ENCODE measurements at regions not wholly inside any gene's neighbourhood (a gene's known extent, or its start where the extent isn't known, plus 50 kb on each side); places are given as distances from the start of the nearest gene placed in this dataset.
A peak's percentile ranks its signal among the peaks of the same experiment; 100 is the strongest.
"Not testable (repeated sequence)": the region's sequence is repeated elsewhere in the genome, so short reads cannot be mapped to it uniquely, and the experiment has no call there.

DNA sequence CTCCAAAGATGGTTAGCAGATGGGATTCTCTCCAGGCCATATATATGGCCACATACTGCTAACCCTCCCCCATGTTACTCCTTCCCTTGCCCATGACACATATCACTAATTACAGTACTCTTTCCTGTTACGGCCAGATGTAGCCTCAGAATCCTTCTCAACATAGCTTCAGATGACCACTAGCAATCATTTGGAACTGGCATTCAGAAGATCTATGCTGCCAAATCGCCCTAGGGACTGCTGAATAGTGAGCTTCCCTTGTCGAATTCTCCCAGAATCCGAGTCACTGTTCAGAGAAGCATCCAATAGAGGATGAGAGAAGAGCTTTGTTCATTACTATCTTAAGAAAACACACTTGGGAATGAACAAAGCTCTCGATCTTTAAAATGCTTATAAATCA lies 121.2 kb upstream of the TANK start:
- no peak for DNase-seq

DNA sequence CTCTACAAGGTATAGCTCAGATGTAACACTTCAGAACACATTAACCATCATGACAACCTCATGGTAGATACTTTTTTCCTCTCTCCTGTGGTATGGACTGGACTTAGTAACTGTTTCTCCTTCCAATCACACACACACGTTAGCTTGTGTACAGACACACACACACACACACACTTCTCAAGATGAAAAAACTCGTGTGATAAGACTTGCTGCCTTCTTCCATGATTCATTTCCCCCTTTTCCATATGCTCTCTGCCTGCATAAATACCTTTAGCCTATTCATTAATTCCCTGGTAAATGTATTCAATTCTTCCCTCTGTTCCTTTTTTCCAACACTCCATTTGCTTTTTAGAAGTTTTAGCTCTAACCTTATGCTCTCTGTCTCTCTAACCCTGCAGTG lies 118.9 kb upstream of the TANK start:
- no peak for DNase-seq

DNA sequence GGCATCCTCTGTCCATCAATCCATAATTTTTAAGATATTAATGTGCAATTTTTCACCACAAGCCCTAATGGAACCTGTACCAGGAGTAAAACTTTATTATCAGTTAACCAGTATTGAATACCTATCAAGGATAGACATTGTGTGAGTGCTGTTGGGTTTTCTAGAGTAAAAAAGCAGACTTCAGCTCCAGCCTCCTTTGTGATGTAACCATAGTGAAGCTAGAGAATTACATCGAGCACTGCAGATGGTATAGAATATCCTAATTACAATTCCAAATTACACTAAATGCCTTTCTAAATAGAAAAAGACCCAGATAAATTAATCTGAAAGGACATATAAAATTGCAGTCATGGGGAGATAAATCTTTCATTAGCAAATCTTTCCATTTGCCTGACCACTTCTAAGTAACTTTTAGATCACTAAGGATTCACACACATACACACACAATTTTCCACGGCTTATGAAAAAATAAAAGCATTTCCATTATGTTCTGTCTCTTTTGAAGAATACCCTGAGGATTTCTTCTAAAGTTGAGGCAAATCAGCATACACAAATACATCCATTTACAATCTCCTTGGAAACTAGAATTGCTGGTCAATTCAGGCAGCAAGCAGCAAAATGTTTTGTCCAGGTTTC lies 117.1 kb upstream of the TANK start:
- no peak for DNase-seq

DNA sequence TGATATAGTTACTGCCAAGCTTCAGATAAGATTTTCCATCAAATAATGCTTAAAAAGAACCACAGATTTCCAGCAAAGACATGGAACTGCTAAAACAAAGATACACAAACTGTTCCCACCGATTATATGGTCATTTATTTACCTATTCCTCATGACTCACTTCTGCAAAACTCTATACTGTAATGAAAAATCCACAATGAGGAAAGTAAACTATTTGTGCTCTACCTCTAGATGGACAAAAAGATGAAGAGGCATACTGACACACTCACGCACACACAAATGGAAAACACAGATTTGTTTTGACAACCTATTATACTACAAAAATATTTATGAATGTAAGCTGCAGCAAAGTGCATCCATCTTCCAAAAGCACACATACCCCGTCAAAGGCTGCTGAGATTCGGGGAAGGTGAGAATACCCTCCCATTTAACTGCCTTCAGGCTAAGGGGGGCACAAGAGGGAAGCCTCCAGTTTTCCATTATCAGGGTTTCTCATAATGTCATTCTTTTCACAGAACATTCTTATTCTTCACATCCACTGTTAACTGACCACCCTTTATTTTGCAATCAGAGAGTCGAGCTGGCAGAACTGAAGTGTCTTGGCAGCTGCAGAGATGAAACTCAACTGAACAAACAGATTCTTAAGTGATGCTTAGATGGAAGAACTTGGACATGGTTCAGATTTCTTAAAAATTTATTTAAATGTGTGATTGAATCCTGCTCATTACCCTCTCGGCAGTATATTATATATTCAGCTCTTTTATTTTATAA lies 115.9 kb upstream of the TANK start:
- DNase-seq: no peak

DNA sequence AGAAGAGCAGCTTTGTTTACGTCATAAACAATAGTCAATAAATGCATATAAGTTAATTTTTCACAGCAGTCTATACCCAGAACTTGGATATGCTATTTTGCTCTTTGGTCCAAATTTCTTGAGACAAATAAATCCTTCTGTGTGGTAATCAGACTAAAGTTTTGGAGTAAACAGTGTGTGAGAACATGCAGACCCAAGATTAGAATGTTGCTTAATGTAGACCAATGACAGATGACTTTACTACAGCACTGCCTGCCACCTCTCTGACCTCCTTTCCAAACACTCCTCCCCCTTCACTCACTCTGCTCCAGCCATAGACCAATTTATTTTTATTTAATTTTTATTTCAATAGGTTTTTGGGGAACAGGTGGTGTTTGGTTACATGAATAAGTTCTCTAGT lies 115.3 kb upstream of the TANK start:
- no peak for DNase-seq

GRCh38 chr2:161045726-161046125 lies 114.5 kb upstream of the TANK start:
- DNase-seq: no peak

- DNase-seq: no peak
These were observed 113.4 kb upstream of the TANK start for GRCh38 chr2:161046876-161047275.

DNA sequence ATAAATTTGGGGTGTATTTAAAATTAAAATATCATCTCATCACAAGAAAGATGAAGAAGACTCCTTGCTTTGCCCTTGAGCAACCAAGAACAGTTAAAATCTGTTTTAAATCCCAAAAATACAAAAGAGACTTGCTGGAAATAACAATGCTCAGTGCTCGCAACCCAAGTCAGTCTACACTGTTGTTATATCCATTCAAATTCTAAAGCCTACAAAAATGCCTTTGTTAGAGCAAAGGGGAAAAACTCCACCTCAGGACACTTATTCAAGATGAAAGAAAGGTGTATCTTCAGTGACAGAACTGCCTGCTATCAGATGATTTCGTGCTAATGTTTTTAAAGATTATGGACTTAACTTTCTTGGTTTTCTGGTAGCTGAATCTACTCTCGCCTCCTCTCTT lies 111.9 kb upstream of the TANK start:
- DNase-seq: no peak

- DNase-seq: no peak
These were observed 110.7 kb upstream of the TANK start for GRCh38 chr2:161049559-161049958.

- no peak for DNase-seq
These were observed 108.0 kb upstream of the TANK start for GRCh38 chr2:161052214-161052613.

GRCh38 chr2:161055289-161055688 lies 104.9 kb upstream of the TANK start:
- DNase-seq: no peak

- no peak for DNase-seq
These were observed 100.8 kb upstream of the TANK start for GRCh38 chr2:161059388-161059787.

- no peak for DNase-seq
These were observed 98.4 kb upstream of the TANK start for GRCh38 chr2:161061786-161062185.

- peak in 4 of 5 donors; percentile 15 to 71 (median 46) for DNase-seq
These were observed 96.9 kb upstream of the TANK start for GRCh38 chr2:161063157-161063945.

GRCh38 chr2:161063946-161064306 lies 96.3 kb upstream of the TANK start:
- DNase-seq: no peak

DNA sequence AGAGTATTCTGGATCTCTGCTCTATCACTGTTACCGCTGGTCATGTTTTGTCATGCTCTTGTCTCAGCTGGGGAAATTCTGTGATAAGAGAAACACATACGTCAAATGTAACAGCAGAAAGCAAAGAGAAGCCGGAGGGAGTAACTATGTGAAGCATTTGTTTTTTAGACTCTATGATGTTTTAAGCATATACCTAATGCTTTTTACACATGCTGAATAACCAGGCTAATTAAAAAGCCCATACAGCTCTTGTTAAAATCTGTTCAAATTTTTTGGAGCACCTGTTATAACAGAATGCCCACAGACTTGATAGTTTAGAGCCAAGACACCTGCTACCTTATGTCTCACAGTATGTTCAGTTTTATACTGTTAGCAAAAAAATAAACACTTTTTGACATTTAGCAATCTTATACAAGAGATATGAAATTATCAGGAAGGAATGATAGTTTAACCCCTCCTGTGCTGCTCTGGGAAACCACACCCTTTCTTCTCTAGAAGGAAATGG lies 92.3 kb upstream of the TANK start:
- DNase-seq: no peak

DNA sequence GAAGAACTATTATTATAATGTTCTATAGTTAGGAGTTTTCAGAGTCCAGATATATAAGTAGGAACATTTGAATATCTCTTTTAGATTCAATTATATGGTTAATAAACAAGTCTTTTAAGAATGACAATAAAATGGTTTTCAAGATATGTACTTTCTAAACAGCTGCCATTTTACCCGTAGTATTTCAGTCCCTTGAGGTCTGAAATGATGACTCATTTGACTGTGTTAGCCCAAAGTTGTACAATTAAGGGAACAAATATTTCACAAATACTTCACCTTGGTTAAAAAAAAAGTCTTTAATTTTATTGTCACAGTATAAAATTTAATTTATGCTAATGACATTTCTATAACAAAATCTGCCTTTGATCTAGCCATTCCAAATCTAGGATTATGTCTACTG lies 91.6 kb upstream of the TANK start:
- DNase-seq: peak in 1 of 5 donors; percentile 12

DNA sequence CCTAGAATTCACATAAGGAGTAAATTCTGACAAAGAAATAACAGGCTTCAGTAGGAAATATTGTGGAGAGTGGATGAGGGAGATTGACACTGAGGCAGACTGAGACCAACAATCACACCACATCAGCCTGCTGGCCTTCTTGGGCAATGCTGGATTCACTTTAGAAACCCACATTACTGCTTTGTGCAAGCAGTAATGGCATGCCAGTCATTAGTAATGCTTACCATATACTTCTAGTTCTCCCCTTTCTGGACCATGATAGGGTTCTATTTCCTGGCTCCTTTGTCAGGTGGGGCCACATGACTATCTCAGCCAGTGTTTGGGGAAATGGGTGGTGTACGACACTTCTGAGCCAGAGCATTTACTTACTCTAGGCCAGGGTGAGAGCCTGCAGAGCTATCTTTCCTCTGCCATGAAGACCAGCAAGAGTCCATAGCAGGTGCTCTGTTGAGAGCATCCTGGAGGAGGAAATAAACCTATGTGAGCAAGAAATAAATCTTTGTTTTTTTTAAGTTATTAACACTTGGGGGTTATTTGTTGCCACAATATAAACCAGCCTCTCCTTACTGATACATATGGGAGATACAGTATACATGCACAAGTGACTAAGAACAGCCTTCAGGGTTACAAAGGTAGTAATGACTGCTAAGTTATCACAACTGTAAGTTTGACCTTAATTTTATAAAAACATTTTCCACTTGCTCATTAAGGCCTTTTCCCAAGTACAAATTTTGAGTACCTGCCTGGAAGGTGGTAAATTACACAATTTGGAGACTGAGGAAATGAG lies 89.3 kb upstream of the TANK start:
- DNase-seq: no peak

- not testable (repeated sequence) for DNase-seq
These were observed 87.8 kb upstream of the TANK start for GRCh38 chr2:161072436-161072835.

GRCh38 chr2:161075701-161076100 lies 84.5 kb upstream of the TANK start:
- DNase-seq: no peak

DNA sequence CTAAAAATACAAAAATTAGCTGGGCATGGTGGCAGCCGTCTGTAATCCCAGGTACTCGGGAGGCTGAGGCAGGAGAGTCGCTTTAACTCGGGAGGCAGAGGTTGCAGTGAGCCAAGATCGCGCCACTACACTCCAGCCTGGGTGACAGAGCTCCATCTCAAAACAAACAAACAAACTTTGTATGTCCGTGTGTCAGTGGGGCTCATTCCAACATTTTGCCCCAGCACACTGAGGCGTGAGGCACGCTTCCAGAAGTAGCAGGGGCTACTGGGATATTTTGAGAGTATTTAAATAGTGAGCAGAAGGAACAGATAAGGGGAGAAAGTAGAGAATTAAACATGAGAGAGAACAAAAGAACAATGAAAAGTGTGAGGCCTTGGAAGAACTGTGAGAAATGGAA lies 83.3 kb upstream of the TANK start:
- DNase-seq: no peak

DNA sequence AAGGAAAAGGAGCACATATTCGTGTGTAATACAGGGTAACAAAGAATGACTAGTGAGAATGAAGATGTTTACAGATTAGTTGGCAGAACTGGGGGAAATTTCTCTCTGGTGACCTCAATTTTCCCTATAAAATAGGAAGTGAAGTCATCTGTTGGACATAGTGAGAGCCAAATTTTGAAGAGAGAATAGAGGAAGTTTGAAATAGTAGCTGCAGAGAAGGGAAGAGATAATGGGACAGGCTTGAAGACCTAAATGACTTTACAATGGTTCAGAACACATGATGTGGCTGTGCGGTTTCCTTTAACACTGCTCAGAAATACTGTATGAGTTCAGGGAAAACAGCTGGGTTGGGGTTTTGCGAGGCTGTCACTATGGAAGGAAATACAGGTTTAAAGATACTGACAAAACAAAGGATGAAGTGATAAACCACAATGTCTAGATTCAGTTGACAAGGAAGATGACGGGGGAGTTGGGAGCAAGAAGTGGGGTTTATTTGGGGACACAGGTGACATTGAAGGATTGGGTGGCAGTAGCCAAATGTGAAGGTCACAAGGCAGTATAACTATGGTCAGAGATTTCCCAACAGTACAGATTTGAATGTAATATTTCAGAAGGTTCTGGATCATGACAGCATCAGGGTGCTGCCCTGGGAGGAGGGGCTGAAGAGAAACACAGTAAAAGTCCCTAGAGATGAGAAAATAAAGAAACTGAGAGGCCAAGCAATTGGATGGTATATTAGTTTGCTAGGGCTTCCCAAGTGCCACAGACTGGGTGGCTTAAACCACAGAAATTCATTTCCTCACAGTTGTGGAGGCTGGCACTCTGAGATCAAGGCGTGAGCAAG lies 82.6 kb upstream of the TANK start:
- DNase-seq: peak; percentile 24 to 96 (median 44)
